HepG2 (cell line): ENCODE measurements at regions not wholly inside any gene's neighbourhood (a gene's known extent, or its start where the extent isn't known, plus 50 kb on each side); places are given as distances from the start of the nearest gene placed in this dataset.
A peak's percentile ranks its signal among the peaks of the same experiment; 100 is the strongest.

ENCODE experiments used
- ATAC-seq: fragments of 200-7000 bp; cut with Tn5 transposase; 3 replicates; pipeline ENCODE4 v1.9.1; 2020; ENCODE audit warnings: mild to moderate bottlenecking, moderate library complexity
- BruUV-seq: library from RNA; stranded (reverse); fragments of 400-500 nt; replicated peaks from 2 replicates; lab custom pipeline; 2021; lab: Mats Ljungman, UMichigan
- CTCF ChIA-PET: fragments of 300-600 bp; formaldehyde crosslinking; extraction: SDS; loops from one replicate; lab custom pipeline; 2021; ENCODE audit warnings: low total read pairs, inconsistent platforms, low intra/inter-chr PET ratio; lab: Yijun Ruan, JAX
- POLR2A ChIA-PET: fragments of 350-600 bp; sonication (Branson Sonifier 250); formaldehyde crosslinking; loops from one replicate; lab custom pipeline; 2020; ENCODE audit warnings: antibody characterized with exemption, inconsistent platforms; lab: Yijun Ruan, JAX
- DNase-seq: peaks from one replicate; pipeline ENCODE4 v3.0.0-alpha.2; 2015; ENCODE audit warnings: low spot score
- FAIRE-seq: peaks from 3 replicates; lab custom pipeline; 2011; peaks lifted over from hg19 to GRCh38; lab: Jason Lieb, UNC
- H2AFZ ChIP-seq: one replicate; pipeline ENCODE4 v1.6.1; 2011; ENCODE audit warnings: low read length, inconsistent platforms
- H3K27ac ChIP-seq: fragments of 300-600 bp; 3 replicates; pipeline ENCODE4 v1.8.0; 2011; ENCODE audit warnings: mixed run types, mild to moderate bottlenecking, mixed read lengths, low read length, inconsistent platforms; ENCODE audit not compliant: insufficient read depth; ENCODE audit errors: extremely low read length
- H3K27me3 ChIP-seq, 2 experiments: fragments of 200-600 bp in 1 of 2; 2 replicates in 1 of 2; 3 replicates in 1 of 2; pipeline versions ENCODE4 v1.6.0 to v1.8.0; 2011; ENCODE audit warnings: low read length in 2 of 2, mild to moderate bottlenecking in 2 of 2, moderate library complexity in 2 of 2, inconsistent platforms in 1 of 2; ENCODE audit not compliant: insufficient read depth in 2 of 2, control insufficient read depth in 1 of 2
- H3K36me3 ChIP-seq, 2 experiments: fragments of 200-600 bp in 1 of 2; replicated peaks in 1 of 2; 2 replicates in 1 of 2; 3 replicates in 1 of 2; pipeline versions ENCODE4 v1.5.1 to v1.8.0; 2011; ENCODE audit warnings: low read length in 2 of 2, inconsistent platforms in 1 of 2; ENCODE audit not compliant: insufficient read depth in 2 of 2, control insufficient read depth in 1 of 2
- H3K4me1 ChIP-seq: 2 replicates; pipeline ENCODE4 v1.5.1; 2012; ENCODE audit warnings: low read length, inconsistent platforms; ENCODE audit not compliant: insufficient read depth
- H3K4me2 ChIP-seq: 2 replicates; pipeline ENCODE4 v1.6.0; 2011; ENCODE audit warnings: low read depth, low read length, inconsistent platforms
- H3K4me3 ChIP-seq, 3 experiments: fragments of 200-600 bp in 1 of 3; sonication (generic), shearing (Covaris generic) in 1 of 3; replicated peaks in 1 of 3; 2 replicates each; pipeline ENCODE4 v1.5.1; 2011 to 2016; ENCODE audit warnings: low read length in 3 of 3, inconsistent platforms in 2 of 3, low read depth in 2 of 3, mild to moderate bottlenecking in 2 of 3, control low read depth in 1 of 3, mixed read lengths in 1 of 3; ENCODE audit not compliant: insufficient read depth in 1 of 3
- H3K79me2 ChIP-seq: one replicate; pipeline ENCODE4 v1.6.1; 2011; ENCODE audit warnings: low read length, inconsistent platforms; ENCODE audit not compliant: insufficient read depth
- H3K9ac ChIP-seq: 2 replicates; pipeline ENCODE4 v1.6.0; 2011; ENCODE audit warnings: mild to moderate bottlenecking, low read depth, low read length, inconsistent platforms; ENCODE audit not compliant: insufficient read depth
- H3K9me3 ChIP-seq: 2 replicates; pipeline ENCODE4 v1.5.1; 2012; ENCODE audit warnings: mild to moderate bottlenecking, low read length
- H4K20me1 ChIP-seq: 2 replicates; pipeline ENCODE4 v1.6.0; 2011; ENCODE audit warnings: inconsistent platforms, mild to moderate bottlenecking, low read length, moderate library complexity; ENCODE audit not compliant: insufficient read depth
- BCL6 ChIP-seq: IDR thresholded peaks from 2 replicates; pipeline ENCODE4 v1.6.1; 2016; ENCODE audit warnings: missing genetic modification reagents, missing compliant biosample characterization
- DMAP1 ChIP-seq: IDR thresholded peaks from 2 replicates; pipeline ENCODE4 v1.6.1; 2016
- FOXK1 ChIP-seq: sonication (generic); formaldehyde crosslinking; IDR thresholded peaks from 2 replicates; pipeline ENCODE4 v1.4.0; 2020; ENCODE audit warnings: low read depth, missing genetic modification reagents, borderline replicate concordance
- JUN ChIP-seq: sonication (generic); formaldehyde crosslinking; IDR thresholded peaks from 2 replicates; pipeline ENCODE4 v1.4.0; 2020; ENCODE audit warnings: mild to moderate bottlenecking, missing genetic modification reagents
- KDM2A ChIP-seq: sonication (generic); formaldehyde crosslinking; IDR thresholded peaks from 2 replicates; pipeline ENCODE4 v1.4.0; 2020; ENCODE audit warnings: low read depth, missing genetic modification reagents, borderline replicate concordance
- PHF21A ChIP-seq: sonication (generic); formaldehyde crosslinking; IDR thresholded peaks from 2 replicates; pipeline ENCODE4 v1.5.0; 2020; ENCODE audit warnings: mild to moderate bottlenecking, missing genetic modification reagents
- RBM22 ChIP-seq: fragments of 200-400 bp; formaldehyde crosslinking; optimal IDR thresholded peaks from 2 replicates; pipeline ENCODE3; 2017; ENCODE audit warnings: mild to moderate bottlenecking, low read length, moderate library complexity
- RFXANK ChIP-seq: IDR thresholded peaks from 2 replicates; pipeline ENCODE4 v1.6.1; 2016
- RORA ChIP-seq: sonication (generic); formaldehyde crosslinking; IDR thresholded peaks from 2 replicates; pipeline ENCODE4 v1.5.0; 2020; ENCODE audit warnings: mild to moderate bottlenecking, missing genetic modification reagents, moderate library complexity
- SETDB1 ChIP-seq: sonication (generic); formaldehyde crosslinking; IDR thresholded peaks from 2 replicates; pipeline ENCODE4 v1.5.1; 2020; ENCODE audit warnings: missing genetic modification reagents, mild to moderate bottlenecking, borderline replicate concordance
- SIN3B ChIP-seq: fragments of 150-350 bp; IDR thresholded peaks from 2 replicates; pipeline ENCODE4 v1.6.1; 2014; ENCODE audit warnings: low read length
- SP140L ChIP-seq: sonication (generic); formaldehyde crosslinking; IDR thresholded peaks from 2 replicates; pipeline ENCODE4 v1.4.0; 2020; ENCODE audit warnings: missing genetic modification reagents, borderline replicate concordance
- SP4 ChIP-seq: sonication (generic); formaldehyde crosslinking; IDR thresholded peaks from 2 replicates; pipeline ENCODE4 v1.8.1; 2023; ENCODE audit warnings: mild to moderate bottlenecking, missing genetic modification reagents
- SUZ12 ChIP-seq: fragments of 150-350 bp; IDR thresholded peaks from 2 replicates; pipeline ENCODE4 v1.6.1; 2014; ENCODE audit warnings: low read depth, low read length
- TCF12 ChIP-seq, 2 experiments: fragments of 450-650 bp in 1 of 2; sonication (generic) in 1 of 2; formaldehyde crosslinking in 1 of 2; IDR thresholded peaks; 2 replicates each; pipeline versions ENCODE4 v1.6.1 to v1.8.0; 2017 to 2022; ENCODE audit warnings: antibody characterized with exemption in 1 of 2, mild to moderate bottlenecking in 1 of 2, missing genetic modification reagents in 1 of 2, moderate library complexity in 1 of 2
- TOPORS ChIP-seq: sonication (generic); formaldehyde crosslinking; IDR thresholded peaks from 2 replicates; pipeline ENCODE4 v1.8.0; 2023; ENCODE audit warnings: mild to moderate bottlenecking, missing genetic modification reagents
- XBP1 ChIP-seq: sonication (generic); formaldehyde crosslinking; IDR thresholded peaks from 2 replicates; pipeline ENCODE4 v1.5.0; 2020; ENCODE audit warnings: missing genetic modification reagents
- ZKSCAN1 ChIP-seq: fragments of 150-350 bp; IDR thresholded peaks from 2 replicates; pipeline ENCODE4 v1.6.1; 2014; ENCODE audit warnings: low read length
- ZNF235 ChIP-seq: sonication (generic); formaldehyde crosslinking; IDR thresholded peaks from 2 replicates; pipeline ENCODE4 v1.8.1; 2023; ENCODE audit warnings: mild to moderate bottlenecking, missing genetic modification reagents, borderline replicate concordance
- ZNF367 ChIP-seq: sonication (generic); formaldehyde crosslinking; IDR thresholded peaks from 2 replicates; pipeline ENCODE4 v1.4.0; 2020; ENCODE audit warnings: missing genetic modification reagents, borderline replicate concordance
- ZNF569 ChIP-seq: sonication (generic); formaldehyde crosslinking; IDR thresholded peaks from 2 replicates; pipeline ENCODE4 v1.5.0; 2020; ENCODE audit warnings: mild to moderate bottlenecking, missing genetic modification reagents, moderate library complexity, borderline replicate concordance
- ZNF720 ChIP-seq: sonication (generic); formaldehyde crosslinking; IDR thresholded peaks from 2 replicates; pipeline ENCODE4 v1.4.0; 2020; ENCODE audit warnings: missing genetic modification reagents
- WGBS: methylation state at CpG from one replicate; pipeline ENCODE4 v1.1.6; 2017; ENCODE audit warnings: low lambda C conversion rate; 5-methylcytosine and 5-hydroxymethylcytosine counted together
- in situ Hi-C: cut with HindIII; loops from 2 replicates; pipeline ENCODE4 v1.10.0; 2017; ENCODE audit warnings: low pct_unique_long_range_greater_than_20kb; ENCODE audit not compliant: extremely low pct_ligation_motif_present
- intact Hi-C: fragments of 100-400 bp; cut with micrococcal nuclease; formaldehyde crosslinking; loops from one replicate; pipeline ENCODE4 v1.10.0; 2022; ENCODE audit not compliant: unreplicated experiment
- TF ChIP-seq, protein P1 (sequence below): sonication (generic); formaldehyde crosslinking; conservative IDR thresholded peaks from 2 replicates; pipeline ENCODE4 v1.4.0; 2020; ENCODE audit warnings: mild to moderate bottlenecking, missing genetic modification reagents, moderate library complexity

DNA sequence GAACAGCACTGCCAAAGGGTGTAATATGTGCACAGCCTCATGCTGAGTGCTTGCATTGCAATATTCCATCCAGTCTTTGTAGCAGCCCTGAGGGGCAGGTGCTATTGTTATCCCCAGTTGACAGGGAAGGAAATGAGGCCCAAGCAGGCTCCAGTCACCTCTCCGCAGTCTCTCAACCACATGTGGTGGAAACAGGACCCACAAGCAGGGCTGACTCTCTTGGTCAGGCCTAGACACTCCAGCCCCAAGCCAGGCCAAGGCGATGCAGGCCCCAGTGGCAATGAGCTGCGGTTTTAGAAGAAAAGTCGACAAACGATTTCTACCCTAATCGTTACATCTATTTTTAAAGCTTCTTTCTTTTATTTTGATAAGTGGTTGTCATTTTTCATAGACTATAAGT lies 52.6 kb upstream of the GADD45A start:
- 90% methylated on average over 5 of the region's 6 CpGs for WGBS
- peaks cover 28% of the 10 kb centered on the region for H3K4me1 ChIP-seq

DNA sequence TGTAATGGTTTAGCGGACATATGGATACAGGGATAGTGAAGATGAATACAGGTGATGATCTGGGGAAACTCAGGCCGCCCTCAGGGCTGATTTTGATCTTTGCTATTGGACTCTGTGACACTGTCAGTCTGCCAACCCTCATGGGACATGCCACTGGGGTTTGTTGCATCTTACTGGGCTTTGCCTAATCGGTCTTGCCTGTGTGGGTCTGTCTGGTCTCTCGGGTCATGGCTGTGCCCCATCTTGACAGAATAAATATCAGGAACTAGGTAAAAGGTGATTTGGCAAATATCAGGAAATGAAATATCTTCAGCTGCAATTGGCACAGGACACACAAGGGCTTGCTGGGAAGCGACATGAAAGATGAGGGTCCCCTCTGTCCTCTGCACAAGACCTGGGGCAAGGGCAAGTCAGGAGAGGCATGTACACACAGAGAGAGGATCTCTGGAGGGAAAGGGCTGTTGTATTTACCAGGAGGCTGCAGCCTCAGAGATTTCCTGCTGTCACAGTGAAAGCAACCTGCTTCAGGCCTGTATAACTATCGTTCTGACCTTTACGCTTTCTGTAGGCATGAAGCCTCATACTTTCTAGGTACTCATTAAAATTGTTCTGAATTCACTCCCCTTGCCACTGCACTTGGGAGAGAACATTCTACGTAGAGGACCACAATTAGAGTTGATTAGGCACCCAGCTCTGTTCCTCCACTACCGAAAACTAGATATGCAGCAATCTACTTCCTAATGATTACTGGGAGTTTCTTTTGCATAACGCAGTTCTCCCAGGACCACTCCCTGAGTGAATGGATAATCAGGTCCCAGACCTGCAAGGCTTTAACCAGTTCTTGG lies 52.0 kb upstream of the GADD45A start:
- 11% methylated on average over 10 of the region's 10 CpGs for WGBS
- peak; percentile 87 for ATAC-seq
- no peak overlapping the region for H3K27ac ChIP-seq
- H2AFZ ChIP-seq, result no peak overlapping the region
- H3K4me1 ChIP-seq, result peaks cover 28% of the 10 kb centered on the region
- no peaks in the 10 kb centered on the region for H3K79me2 ChIP-seq
- no TSS peak for BruUV-seq
- H3K9me3 ChIP-seq, result no peaks in the 10 kb centered on the region
- 0 out of 5 replicates have a peak, but pooled peaks cover 0 to under 1% of the 10 kb centered on the region in 2 experiments for H3K27me3 ChIP-seq
- H3K4me3 ChIP-seq, result no peak overlapping the region
- FAIRE-seq, result no peak
- ChIA-PET CTCF (no interaction called here), POLR2A (no interaction called here)
- peak overlapping the region; percentile 54 for H3K4me2 ChIP-seq
- intact Hi-C loops (loop anchor here (5.0 kb wide), 1 partner anchor 56 kb away; no protein-coding TSS in a partner anchor), in situ Hi-C loops (no loop called here)
- no peak for DNase-seq
- H3K36me3 ChIP-seq, result no peaks in the 10 kb centered on the region
- no peak overlapping the region for H3K9ac ChIP-seq
- H4K20me1 ChIP-seq, result no peaks in the 10 kb centered on the region
- no peak for TF ChIP-seq ZNF235 (CRISPR knock-in tag)
- no peak for TF ChIP-seq SIN3B
- TF ChIP-seq, protein P1, sequence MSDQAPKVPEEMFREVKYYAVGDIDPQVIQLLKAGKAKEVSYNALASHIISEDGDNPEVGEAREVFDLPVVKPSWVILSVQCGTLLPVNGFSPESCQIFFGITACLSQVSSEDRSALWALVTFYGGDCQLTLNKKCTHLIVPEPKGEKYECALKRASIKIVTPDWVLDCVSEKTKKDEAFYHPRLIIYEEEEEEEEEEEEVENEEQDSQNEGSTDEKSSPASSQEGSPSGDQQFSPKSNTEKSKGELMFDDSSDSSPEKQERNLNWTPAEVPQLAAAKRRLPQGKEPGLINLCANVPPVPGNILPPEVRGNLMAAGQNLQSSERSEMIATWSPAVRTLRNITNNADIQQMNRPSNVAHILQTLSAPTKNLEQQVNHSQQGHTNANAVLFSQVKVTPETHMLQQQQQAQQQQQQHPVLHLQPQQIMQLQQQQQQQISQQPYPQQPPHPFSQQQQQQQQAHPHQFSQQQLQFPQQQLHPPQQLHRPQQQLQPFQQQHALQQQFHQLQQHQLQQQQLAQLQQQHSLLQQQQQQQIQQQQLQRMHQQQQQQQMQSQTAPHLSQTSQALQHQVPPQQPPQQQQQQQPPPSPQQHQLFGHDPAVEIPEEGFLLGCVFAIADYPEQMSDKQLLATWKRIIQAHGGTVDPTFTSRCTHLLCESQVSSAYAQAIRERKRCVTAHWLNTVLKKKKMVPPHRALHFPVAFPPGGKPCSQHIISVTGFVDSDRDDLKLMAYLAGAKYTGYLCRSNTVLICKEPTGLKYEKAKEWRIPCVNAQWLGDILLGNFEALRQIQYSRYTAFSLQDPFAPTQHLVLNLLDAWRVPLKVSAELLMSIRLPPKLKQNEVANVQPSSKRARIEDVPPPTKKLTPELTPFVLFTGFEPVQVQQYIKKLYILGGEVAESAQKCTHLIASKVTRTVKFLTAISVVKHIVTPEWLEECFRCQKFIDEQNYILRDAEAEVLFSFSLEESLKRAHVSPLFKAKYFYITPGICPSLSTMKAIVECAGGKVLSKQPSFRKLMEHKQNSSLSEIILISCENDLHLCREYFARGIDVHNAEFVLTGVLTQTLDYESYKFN (CRISPR knock-in tag), result 0 out of 2 replicates have a peak, but pooled peaks have one; percentile 18
- TF ChIP-seq ZKSCAN1, result no peak
- TF ChIP-seq BCL6 (CRISPR knock-in tag), result peak; percentile 59
- TF ChIP-seq SP4, result no peak
- no peak for TF ChIP-seq SP140L (CRISPR knock-in tag)
- no peak for TF ChIP-seq ZNF367 (CRISPR knock-in tag)
- no peak for TF ChIP-seq ZNF569
- no peak for TF ChIP-seq ZNF720 (CRISPR knock-in tag)

More for the DNA sequence above, 52.6 kb upstream of the GADD45A start:
- Histone ChIP-seq H3K27ac (no peak overlapping the region), H3K36me3 (no peaks in the 10 kb centered on the region), H3K4me3 (no peak overlapping the region), H3K4me2 (no peak overlapping the region), H2AFZ (no peak overlapping the region), H3K9me3 (no peaks in the 10 kb centered on the region), H4K20me1 (no peaks in the 10 kb centered on the region), H3K9ac (no peak overlapping the region), H3K27me3 (0 out of 5 replicates have a peak, but pooled peaks cover 0 to 7% of the 10 kb centered on the region in 2 experiments), H3K79me2 (no peaks in the 10 kb centered on the region)
- in situ Hi-C loops (no loop called here), intact Hi-C loops (loop anchor here (5.0 kb wide), 1 partner anchor 55 kb away; no protein-coding TSS in a partner anchor)
- FAIRE-seq (no peak), ATAC-seq (peak; percentile 33; the same call in 2 of the 3 replicates), DNase-seq (no peak)
- no peak for TF ChIP-seq RORA (CRISPR knock-in tag)
- no peak for TF ChIP-seq TCF12 (IDR thresholded peaks at IDR 0.05)
- TF ChIP-seq TCF12 (CRISPR knock-in tag; IDR thresholded peaks at IDR 0.05), result no peak
- no peak for TF ChIP-seq JUN
- no peak for TF ChIP-seq DMAP1 (CRISPR knock-in tag)
- no peak for TF ChIP-seq TOPORS (CRISPR knock-in tag)
- TF ChIP-seq KDM2A (CRISPR knock-in tag), result no peak
- TF ChIP-seq PHF21A, result no peak
- no peak for TF ChIP-seq SUZ12
- TF ChIP-seq XBP1, result no peak
- TF ChIP-seq FOXK1 (CRISPR knock-in tag), result no peak
- no peak for TF ChIP-seq RFXANK (CRISPR knock-in tag)
- no peak for TF ChIP-seq SETDB1 (CRISPR knock-in tag)
- TF ChIP-seq RBM22, result no peak
- no TSS peak for BruUV-seq
- ChIA-PET CTCF (no interaction called here), POLR2A (no interaction called here)
